Left lung (tissue), 4 donors: ENCODE measurements at regions not wholly inside any gene's neighbourhood (a gene's known extent, or its start where the extent isn't known, plus 50 kb on each side); places are given as distances from the start of the nearest gene placed in this dataset.
A peak's percentile ranks its signal among the peaks of the same experiment; 100 is the strongest.

Experiments used
- ATAC-seq: fragments of 200-7000 bp; cut with Tn5 transposase; one replicate; pipeline ENCODE4 v1.9.1; 2020; ENCODE audit warnings: moderate library complexity
- DNase-seq, 4 donors: peaks; one replicate each; pipeline ENCODE4 v3.0.0-alpha.2; 2013 to 2020
- H3K27ac ChIP-seq, 2 donors: fragments of 200-600 bp; sonication (generic) in 1 of 2; one replicate each; pipeline versions ENCODE4 v1.5.0 to v1.8.0; 2020 to 2021
- H3K27me3 ChIP-seq, 2 donors: fragments of 200-600 bp; sonication (generic) in 1 of 2; one replicate each; pipeline versions ENCODE4 v1.5.0 to v1.8.0; 2020 to 2021
- H3K36me3 ChIP-seq, 2 donors: fragments of 200-600 bp; sonication (generic) in 1 of 2; one replicate each; pipeline versions ENCODE4 v1.5.0 to v1.8.0; 2020 to 2021
- H3K4me1 ChIP-seq, 2 donors: fragments of 200-600 bp; one replicate each; pipeline ENCODE4 v1.8.0; 2021
- H3K4me3 ChIP-seq, 2 donors: fragments of 200-600 bp; sonication (generic) in 1 of 2; one replicate each; pipeline versions ENCODE4 v1.5.0 to v1.8.0; 2020 to 2021; ENCODE audit warnings: mild to moderate bottlenecking in 1 of 2
- H3K9me3 ChIP-seq, 2 donors: fragments of 200-600 bp; sonication (generic) in 1 of 2; one replicate each; pipeline versions ENCODE4 v1.5.0 to v1.8.0; 2020 to 2021
- CTCF ChIP-seq, 2 donors: fragments of 200-600 bp; sonication (generic) in 1 of 2; IDR thresholded peaks; one replicate each; pipeline versions ENCODE4 v1.5.0 to v1.8.0; 2021; ENCODE audit warnings: antibody characterized with exemption in 2 of 2
- intact Hi-C, 2 donors: fragments of 100-400 bp; cut with DNase I; formaldehyde crosslinking; loops; one replicate each; pipeline versions ENCODE4 v1.11.2 to v1.14.2; 2022
- donor health status: DM: no; HTN: yes; CAD: no.
- donor health status: DM: no; HTN: no; CAD: no.

- no peak for ATAC-seq
- H3K4me1 ChIP-seq, result no peaks in the 10 kb centered on the region
- no peaks in the 10 kb centered on the region for H3K36me3 ChIP-seq
- no peaks in the 10 kb centered on the region for H3K27me3 ChIP-seq
- DNase-seq, result no peak
- H3K27ac ChIP-seq, result no peak overlapping the region
- intact Hi-C loops, result no loop called here
- no peak for TF ChIP-seq CTCF (IDR thresholded peaks at IDR 0.05)
- H3K9me3 ChIP-seq, result no peaks in the 10 kb centered on the region
- no peak overlapping the region for H3K4me3 ChIP-seq
These were observed 151.2 kb downstream of the COX18 start for GRCh38 chr4:72918362-72918761.

GRCh38 chr4:72911316-72911715 lies 158.2 kb downstream of the COX18 start:
- DNase-seq (no peak), ATAC-seq (no peak)
- Histone ChIP-seq H3K4me3 (no peak overlapping the region), H3K27me3 (no peaks in the 10 kb centered on the region), H3K27ac (no peak overlapping the region), H3K9me3 (no peaks in the 10 kb centered on the region), H3K4me1 (no peaks in the 10 kb centered on the region), H3K36me3 (no peaks in the 10 kb centered on the region)
- intact Hi-C loops, result no loop called here
- no peak for TF ChIP-seq CTCF (IDR thresholded peaks at IDR 0.05)

GRCh38 chr4:72909461-72909860 lies 160.1 kb downstream of the COX18 start:
- DNase-seq (peak in 1 of 4 donors; percentile 8), ATAC-seq (peak; percentile 94)
- peak in 1 of 2 donors; percentile 29 for TF ChIP-seq CTCF (IDR thresholded peaks at IDR 0.05)
- no peak overlapping the region for H3K4me3 ChIP-seq
- H3K9me3 ChIP-seq, result no peaks in the 10 kb centered on the region
- H3K27ac ChIP-seq, result no peak overlapping the region
- H3K27me3 ChIP-seq, result no peaks in the 10 kb centered on the region
- H3K36me3 ChIP-seq, result no peaks in the 10 kb centered on the region
- H3K4me1 ChIP-seq, result no peaks in the 10 kb centered on the region
- intact Hi-C loops, result no loop called here

GRCh38 chr4:72902354-72902753 lies 167.2 kb downstream of the COX18 start:
- ATAC-seq (no peak), DNase-seq (no peak)
- Histone ChIP-seq H3K36me3 (no peaks in the 10 kb centered on the region), H3K27ac (no peak overlapping the region), H3K4me1 (no peaks in the 10 kb centered on the region), H3K27me3 (no peaks in the 10 kb centered on the region), H3K4me3 (no peak overlapping the region), H3K9me3 (no peaks in the 10 kb centered on the region)
- no peak for TF ChIP-seq CTCF (IDR thresholded peaks at IDR 0.05)
- intact Hi-C loops, result no loop called here

- H3K4me3 ChIP-seq, result no peak overlapping the region
- TF ChIP-seq CTCF (IDR thresholded peaks at IDR 0.05), result no peak
- H3K9me3 ChIP-seq, result no peaks in the 10 kb centered on the region
- no peaks in the 10 kb centered on the region for H3K36me3 ChIP-seq
- H3K27me3 ChIP-seq, result no peaks in the 10 kb centered on the region
- H3K27ac ChIP-seq, result no peak overlapping the region
- ATAC-seq (no peak), DNase-seq (no peak)
- intact Hi-C loops, result no loop called here
- peaks cover 0 to 4% of the 10 kb centered on the region in 2 donors for H3K4me1 ChIP-seq
These were observed 168.0 kb downstream of the COX18 start for GRCh38 chr4:72901553-72901952.
